HG02678 (cell line): ENCODE measurements at regions not wholly inside any gene's neighbourhood (a gene's known extent, or its start where the extent isn't known, plus 50 kb on each side); places are given as distances from the start of the nearest gene placed in this dataset.

Experiments
- ATAC-seq: cut with Tn5 transposase; IDR thresholded peaks from one replicate; pipeline ENCODE4 v1.9.1; 2021; ENCODE audit warnings: mild to moderate bottlenecking, moderate library complexity; ENCODE audit not compliant: unreplicated experiment

DNA sequence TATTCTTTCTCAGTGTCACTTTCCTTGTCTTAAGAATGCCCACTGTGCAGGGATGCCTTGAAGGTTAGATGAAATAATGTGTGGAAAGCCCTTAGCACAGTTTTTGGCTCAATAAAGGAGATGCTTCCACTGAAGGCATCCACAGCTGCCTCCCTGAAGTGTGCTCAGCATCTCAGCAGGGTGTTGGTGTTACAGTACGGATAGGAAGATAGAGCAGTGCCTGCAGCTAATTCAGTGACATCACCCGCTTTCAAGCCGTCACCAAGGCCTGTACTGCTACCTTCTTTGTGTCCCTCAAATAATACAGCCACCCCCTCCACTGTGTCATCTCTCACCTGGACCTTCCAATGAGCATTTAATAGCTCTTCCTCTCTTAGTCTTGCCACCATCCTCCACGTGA is 59.0 kb downstream of the NDUFS5 start:
- ATAC-seq, result no peak

DNA sequence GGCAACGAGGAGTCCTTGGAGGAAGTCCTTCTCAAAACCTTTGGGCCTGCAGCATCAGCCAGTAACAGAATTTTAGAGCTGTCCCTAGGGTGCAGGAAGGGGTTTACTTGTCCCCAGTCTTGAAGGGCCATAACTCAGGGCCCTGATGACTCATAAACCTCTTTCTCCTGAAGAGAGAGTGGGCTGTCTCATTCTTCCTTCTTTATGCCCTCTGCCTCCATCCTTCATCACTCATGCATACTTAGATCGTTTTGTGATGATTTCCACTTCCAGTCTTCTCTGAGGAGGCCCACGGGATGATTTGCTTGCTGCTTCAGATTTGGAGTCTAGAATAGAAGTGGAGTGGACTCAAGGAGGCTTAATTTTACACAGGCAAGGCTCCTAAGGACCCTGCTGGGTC is 60.2 kb downstream of the NDUFS5 start:
- no peak for ATAC-seq

DNA sequence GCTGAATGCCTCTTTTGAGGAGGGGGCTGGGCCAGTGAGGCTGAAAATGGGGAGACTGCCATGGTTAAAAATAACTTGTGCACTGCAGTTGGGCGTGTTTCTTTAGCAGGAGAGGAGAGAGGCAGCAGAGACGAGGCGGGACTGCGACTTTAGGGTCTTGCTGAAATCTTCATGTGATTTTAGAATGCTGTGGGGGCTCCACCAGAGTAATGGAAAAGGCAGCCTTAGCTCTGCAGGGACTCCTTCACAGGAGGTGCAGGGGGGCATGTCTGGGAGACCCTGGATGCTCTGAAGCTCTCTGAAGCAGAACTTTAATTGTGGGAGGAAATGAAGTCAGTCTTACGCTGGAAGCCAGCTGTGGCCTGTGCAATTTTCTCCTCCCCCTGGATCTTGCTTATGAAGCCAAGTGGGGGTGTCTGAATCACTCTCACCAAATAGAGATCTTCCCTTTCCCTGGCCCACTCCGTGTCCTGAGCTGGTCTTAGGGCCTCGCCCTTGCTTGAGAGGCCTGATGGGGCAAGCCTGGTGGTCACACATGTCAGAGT is 60.8 kb downstream of the NDUFS5 start:
- no peak for ATAC-seq

DNA sequence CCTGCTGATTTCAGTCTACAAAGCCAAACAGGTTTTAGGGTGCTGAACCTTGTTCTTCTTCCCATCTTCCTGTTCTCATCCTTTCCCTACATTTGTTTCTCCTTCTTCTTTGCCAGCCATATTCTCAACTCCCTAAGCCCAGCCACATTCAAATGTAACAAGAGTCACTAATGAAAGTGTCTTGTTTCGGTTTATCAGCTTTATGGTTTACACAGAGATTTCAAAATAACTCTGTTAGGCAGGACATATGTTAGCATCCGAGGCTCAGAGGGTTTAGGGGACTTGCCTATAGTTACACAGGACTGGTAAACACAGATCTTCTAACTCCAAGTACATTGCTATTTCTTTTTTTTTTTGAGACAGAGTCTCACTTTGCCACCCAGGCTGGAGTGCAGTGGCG is 61.3 kb downstream of the NDUFS5 start:
- ATAC-seq, result no peak

DNA sequence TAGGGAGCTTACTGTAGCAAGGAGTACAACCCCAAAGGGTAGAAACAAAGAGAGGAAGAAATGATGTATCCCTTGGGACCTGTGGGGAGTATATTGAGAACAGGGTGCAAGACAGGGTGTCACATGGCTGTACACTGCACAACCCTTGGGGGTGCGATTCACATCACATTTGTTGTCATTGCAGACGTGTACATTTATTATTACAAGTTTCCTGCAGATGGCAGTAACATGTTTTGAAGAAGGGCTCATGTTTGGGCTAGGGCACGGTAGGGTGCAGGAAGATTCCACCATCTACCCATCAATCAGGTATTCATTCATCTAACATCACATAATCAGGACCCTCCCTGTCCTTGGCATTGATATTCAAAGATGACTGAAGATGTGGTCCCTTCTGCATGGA is 62.5 kb downstream of the NDUFS5 start:
- ATAC-seq, result no peak

DNA sequence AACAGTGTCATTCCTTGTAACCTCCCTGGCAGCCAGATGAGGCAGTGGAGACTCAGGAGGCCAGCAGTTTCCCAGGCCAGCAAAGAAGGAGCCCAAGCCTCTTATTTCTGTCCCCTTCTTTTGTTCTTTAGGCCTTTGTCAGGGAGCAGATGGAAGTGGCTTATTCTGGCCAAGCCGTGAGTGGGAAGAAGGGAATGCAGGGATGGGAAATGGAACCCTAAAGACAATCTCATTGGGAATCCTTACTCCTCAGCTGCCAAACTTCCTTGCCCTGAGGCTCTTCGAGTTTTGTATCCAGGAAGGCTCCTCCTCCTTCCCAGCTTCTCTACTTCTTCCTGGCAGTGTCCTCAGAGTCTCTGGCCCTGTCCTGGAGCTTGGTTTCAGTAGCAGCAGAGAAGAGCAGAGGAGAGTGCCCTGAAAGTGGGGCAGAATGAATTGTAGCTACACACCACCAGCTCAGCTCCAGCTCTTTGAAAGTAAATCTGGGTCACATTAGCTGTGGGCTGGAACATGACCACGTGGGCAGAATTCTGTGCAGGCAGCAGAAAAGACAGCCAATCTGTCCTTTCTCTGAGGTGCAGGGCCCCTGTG is 63.9 kb downstream of the NDUFS5 start:
- no peak for ATAC-seq

DNA sequence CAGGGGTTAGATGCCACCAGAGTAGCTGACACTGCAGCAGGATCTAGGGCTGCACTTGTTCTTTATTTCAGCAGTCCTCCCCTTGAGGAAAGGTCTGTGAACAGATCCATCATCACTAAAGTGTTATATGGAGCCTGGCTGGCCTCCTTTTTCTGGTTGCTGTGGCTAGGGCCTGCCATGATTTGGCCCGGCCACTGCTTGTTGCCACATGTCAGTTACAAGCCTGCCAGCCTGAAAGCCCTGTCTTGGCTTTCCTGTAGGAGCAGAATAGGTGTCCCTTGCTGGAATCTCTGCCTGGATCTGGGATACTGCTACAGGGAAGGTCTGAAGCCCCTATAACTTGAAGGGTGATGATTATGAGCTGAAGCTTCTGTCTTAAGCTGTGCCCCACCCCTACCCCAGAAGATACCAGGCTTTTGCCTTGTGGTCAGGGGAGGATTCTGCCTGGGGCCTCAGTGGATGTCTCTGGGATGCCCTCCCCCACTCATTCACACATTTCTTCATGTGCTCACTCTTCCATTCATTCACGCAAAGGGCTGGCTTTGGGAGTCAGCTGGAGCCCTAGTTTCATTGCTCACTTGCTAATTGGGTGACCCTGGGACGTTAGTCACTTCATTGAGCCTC is 64.7 kb downstream of the NDUFS5 start:
- no peak for ATAC-seq

DNA sequence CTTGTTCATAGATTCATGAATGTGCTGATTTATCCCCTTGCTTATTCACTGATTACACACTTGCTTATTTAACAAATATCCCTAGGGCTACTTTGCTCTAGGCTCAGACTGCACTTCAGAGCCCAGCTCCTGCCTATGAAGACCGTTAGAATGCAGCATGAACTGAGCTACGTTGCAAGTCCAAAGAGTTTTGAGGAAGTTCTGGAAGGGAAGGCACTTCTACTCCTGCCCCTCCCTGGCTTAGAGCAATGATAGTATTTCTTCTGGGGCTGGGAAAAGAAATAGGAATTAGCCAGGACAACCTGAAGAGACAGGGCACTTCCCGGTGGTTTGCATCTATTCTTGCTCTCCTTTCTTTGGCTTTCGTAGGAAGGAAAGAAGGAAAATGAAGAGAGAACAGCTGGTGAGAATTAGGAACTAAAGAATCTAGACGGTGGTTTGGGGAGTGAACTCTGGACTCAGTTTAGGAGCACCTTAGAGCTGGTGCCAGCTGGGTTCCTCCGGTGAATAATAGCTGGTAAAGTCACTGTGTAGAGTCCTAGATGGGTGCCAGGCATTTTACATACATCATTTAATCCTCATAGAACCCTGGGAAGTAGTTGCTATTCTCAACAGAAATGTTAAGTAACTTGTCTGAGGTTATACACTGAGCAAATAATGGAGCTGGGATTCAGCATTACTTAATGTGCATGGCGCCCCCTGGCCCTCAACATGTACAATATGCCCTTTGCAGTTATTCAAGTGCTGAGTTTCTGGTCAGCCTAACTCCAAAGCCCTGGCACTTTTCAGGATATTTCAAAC is 65.9 kb downstream of the NDUFS5 start:
- no peak for ATAC-seq

DNA sequence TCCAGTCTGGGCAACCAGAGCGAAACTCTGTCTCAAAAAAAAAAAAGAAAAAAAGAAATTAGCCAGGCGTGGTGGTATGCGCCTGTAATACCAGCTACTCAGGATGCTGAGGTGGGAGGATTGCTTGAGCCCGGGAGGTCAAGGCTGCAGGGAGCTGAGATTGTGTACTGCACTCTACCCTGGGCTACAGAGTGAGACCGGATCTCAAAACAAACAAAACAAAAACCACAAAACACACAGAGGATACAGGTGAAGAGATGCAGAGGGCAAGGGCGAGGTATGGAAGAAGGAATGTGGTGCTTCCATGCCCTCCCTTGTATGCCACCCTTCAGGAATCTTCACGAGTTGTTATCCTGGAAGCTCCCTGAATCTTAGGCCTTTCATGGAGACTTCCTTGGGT is 68.5 kb downstream of the NDUFS5 start:
- ATAC-seq, result no peak

DNA sequence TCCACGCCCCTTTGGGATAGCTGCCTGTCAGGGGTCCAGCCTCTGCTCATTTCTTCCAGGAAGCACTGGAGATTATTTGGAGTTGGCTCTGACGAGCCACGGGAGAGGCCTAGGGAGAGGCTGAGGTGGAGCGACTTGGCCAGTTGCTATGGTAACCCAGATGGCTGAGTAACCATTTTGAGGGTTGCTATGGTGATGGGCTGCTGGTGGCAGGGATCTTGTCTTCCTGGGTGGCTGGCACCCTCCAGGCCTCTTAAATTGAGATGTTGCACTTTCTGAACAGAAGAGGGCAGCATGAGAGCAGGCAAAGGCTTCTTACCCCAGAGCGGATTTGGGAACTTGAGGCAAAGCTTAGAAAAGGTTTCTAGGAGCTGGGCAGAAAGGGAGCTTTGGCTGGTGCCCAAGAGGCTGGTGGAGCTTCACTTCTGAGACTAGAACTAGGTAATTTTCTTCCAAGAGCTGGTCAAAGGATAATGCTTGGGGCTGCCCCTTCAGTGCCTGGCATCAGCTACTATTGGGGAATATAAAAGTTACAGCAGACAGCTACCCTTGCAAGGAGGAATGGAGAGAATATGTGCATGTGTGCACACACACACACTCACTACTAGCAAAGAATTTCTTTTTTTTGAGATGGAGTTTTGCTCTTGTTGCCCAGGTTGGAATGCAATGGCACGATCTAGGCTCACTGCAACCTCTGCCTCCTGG is 72.5 kb downstream of the NDUFS5 start:
- ATAC-seq, result no peak

DNA sequence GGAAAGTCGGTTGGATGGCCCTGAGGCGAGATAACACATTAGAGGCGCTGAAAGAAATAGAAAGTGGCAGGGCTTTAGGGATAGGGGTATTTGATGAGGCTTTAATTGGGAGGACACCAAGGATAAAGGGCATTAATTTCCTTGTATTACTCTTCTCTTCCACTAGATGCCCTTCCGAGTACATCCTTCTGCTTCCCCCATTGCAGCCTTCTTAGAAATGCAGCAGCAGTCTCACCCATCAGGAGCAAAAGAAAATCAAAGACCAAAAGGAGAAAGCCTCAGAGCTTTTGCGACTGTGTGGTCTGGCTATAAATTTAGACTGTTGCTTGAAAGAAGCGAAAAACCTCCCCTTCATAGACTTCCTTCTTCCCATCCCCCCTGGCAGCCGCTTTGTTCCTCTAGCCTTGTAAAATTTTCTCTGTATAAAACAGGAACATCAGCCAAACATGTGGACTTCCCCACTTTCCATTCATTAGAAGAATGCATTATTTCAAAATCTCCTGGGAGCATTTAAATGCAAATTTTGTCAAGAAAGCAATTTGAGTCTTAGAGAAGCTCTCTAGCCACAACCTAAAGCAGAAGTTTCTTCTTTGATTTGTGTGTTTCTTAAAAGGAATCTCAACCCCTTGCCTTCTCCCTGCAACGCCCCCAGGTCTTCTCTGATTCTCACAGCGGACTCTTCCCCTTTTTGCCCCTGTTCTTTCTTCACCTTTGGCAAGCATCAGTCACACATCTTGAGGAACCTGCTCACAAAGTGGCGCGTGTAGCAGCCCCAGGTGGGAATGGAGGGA is 76.6 kb downstream of the NDUFS5 start:
- ATAC-seq, result peak; percentile 33

DNA sequence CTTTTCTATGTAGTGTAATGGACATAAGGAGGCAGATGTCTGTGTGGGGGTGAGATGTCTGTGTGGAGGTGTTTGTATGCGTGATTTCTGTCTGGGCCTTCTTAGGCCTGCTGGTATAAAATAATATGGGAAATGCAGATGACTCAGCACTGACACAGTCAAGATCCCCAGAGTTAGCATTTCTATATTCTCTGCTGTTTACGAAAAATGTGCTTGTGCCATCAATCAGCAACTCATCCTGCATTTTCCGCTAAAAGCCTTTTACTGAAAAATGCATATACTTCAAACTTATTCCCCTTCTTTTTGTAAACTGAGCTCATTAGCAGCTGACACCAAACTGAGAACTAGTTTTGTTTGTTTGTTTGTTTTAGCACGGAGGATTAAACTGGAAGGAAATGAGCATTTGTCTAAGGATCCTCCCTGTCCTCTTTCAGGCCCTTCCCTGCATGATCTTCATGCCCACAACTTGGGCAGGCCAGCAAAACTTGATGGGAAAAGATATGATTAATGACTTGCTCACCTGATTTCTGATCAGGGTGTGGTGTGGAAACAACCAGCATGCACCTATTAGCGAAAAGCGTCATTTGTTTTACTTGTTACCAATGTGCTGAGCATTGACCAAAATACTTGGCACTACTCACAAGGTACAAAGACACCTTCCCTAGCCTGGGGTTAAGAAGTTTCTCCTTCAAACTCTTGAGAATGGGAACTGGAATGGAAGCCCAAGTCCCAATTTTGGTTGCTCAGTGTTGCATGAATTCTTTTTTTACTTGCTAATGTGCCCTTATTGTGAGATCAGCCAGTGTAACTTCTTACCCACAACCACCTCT is 77.4 kb downstream of the NDUFS5 start:
- no peak for ATAC-seq

DNA sequence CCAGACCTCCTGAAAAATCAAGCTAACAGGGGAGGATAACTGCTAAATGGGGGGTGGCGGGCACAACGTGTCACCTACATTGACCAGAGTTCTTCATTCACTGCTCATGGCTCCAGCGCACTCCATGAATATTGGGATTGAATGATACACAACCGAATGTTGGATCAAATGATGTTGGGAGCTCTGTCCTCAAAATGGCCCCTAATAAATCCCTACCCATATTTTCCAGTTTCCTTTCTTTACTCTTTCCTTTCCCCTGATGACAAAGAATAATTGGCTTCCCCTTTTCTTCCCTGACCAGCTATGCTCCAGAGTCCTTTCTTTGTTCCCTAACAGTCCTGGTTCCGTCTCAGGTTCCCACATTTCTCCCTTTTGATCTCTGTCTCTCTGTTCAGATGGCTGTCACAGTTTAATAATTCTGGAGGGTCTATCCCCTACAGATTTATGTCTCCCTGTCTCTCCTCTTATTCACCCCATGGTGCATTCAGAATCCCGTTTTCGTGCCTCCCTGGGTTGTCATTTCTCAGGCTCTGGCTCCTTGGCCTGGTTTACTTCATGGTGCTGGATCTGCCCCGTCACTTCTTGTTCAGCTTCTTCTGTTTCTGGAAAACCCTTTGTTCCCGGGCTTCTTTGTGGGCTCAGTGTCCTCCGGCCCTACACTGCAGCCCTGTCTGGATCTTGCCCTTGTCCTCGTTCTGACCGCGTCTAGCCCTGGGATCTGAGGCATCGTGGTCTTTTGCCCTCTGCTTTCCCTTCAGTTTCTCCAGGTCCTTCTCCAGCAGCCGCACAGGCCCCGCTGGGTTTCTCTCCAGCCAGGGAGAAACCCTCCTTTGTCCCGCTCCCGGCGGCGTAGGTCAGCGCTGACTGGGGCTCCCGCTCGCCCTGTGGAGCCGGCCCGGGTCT is 78.3 kb downstream of the NDUFS5 start:
- ATAC-seq, result no peak

DNA sequence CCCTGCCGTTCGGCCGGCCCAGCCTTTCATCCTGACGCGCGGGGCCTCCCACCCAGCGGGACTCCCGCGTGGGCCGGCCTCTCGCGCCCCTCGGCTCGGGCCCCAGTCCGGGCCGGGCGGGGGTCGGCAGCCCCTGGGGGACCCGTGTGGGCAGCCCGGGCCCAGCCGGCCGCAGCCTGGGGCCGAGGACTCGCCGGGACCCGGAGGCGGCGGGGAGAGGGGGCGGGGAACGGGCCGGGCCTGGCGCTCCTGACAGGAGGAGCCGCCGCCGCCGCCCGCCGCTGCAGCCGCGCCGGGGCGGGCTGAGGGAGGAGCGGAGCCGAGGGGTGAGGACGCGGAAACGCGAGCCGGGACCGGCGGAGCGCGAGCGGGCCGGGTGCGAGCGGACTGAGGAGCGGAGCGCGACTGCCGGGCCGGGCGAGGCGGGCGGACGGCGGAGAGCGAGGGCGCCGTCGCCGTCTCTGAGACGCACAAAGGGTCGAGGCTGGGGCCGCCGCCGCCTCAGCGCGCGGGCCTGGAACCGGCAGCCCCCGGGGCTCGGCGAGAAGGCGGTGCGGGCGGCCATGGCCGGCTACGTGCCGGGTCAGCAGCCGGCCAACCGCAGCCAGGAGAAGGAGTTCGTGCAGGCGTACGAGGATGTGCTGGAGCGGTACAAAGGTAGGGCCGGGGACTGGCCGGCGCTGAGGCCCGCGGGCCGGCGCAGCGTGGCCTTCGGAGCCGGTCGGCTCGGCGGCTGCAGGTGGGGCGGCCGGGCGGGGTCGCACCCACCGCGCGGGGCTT is 79.1 kb downstream of the NDUFS5 start:
- ATAC-seq, result peak; percentile 45

DNA sequence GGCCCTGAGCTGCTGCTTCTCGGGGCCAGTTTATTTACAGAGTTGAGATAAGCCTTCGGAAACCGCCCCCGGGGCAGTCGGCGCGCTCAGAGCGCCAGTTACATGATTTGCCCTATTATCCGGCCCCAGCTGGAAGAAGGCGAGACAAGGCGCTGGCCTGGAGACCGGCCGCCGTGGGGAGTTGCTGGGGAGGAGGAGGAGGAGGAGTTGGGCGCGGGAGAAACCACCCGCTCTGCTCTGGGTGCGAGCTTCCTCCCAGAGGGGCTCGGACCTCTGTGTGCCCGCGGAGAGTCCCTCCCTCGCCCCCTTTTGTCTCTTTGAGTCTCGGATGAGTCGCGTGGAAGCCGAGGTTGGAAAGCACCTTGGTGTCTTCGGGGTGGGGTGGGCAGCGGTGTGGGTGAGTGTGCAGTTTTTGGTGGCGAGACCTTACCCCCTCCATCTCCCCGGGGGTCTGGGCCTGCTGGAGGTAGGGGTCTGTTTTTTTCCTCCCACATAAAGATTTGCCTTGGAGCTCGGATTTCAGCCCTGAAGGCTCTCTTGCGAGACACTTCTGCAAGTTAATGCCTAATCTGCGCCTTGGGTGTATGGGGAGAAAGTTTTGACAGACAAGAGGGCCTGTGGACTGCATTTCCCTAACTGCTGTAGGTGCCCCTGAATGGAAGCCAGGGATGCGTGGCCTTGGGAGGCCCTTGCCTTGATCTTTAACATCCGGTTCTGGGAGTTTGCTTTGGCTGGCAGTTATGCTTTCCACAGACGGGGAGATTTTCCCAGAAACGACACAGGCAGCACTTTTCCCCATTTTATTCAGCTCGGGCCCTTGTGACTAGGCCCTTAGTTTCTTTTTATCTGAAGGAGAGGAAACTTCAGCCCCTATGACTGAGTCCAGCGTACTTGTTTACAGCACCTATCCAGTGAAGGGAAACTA is 80.0 kb downstream of the NDUFS5 start:
- peak; percentile 22 for ATAC-seq

DNA sequence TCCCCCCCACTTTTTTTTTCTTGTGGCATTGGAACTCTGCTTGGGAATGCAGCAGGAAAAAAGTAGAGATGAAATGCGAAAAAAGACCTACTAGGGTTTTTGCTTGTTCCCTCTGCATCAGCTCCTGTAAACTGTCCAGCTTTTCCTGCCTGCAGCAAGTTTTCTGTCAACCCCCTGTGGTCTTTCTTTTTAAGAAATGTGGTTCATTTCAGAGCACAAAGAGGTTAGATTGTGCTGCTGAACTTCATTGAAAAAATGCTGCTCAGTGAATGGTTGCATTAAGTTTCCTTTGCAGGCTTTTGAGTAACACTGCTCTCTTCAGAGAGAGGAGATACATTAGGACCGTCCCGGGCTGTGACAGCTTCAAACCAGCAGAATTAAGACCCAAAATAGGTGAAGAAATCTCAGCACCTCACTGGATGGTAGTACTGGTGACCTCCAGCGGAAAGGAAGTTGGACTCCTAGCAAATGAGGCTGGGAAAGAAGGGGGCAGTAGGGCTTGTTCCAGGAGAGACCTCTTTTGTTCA is 80.7 kb downstream of the NDUFS5 start:
- ATAC-seq, result no peak
